Duodenal mucosa (tissue), 2 donors: ENCODE measurements at regions not wholly inside any gene's neighbourhood (a gene's known extent, or its start where the extent isn't known, plus 50 kb on each side); places are given as distances from the start of the nearest gene placed in this dataset.

Source experiments
- H3K27ac ChIP-seq: one replicate; pipeline ENCODE4 v1.7.0; 2013; ENCODE audit warnings: low read depth, low read length
- H3K27me3 ChIP-seq, 2 donors: one replicate each; pipeline ENCODE4 v1.7.0; 2013; ENCODE audit warnings: low read length in 2 of 2, control low read depth in 1 of 2; ENCODE audit not compliant: insufficient read depth in 2 of 2, control insufficient read depth in 1 of 2
- H3K36me3 ChIP-seq, 2 donors: one replicate each; pipeline ENCODE4 v1.7.0; 2013; ENCODE audit warnings: low read length in 2 of 2, control low read depth in 1 of 2; ENCODE audit not compliant: insufficient read depth in 2 of 2, control insufficient read depth in 1 of 2
- H3K4me1 ChIP-seq, 2 donors: one replicate each; pipeline ENCODE4 v1.7.0; 2013; ENCODE audit warnings: low read length in 2 of 2, control low read depth in 1 of 2; ENCODE audit not compliant: insufficient read depth in 2 of 2, control insufficient read depth in 1 of 2
- H3K4me3 ChIP-seq, 2 donors: one replicate each; pipeline ENCODE4 v1.7.0; 2013; ENCODE audit warnings: low read length in 2 of 2, low read depth in 1 of 2
- H3K9ac ChIP-seq, 2 donors: one replicate each; pipeline ENCODE4 v1.7.0; 2013; ENCODE audit warnings: low read length in 2 of 2, low read depth in 1 of 2
- H3K9me3 ChIP-seq, 2 donors: one replicate each; pipeline ENCODE4 v1.7.0; 2013; ENCODE audit warnings: low read length in 2 of 2, control low read depth in 1 of 2; ENCODE audit not compliant: control insufficient read depth in 1 of 2

DNA sequence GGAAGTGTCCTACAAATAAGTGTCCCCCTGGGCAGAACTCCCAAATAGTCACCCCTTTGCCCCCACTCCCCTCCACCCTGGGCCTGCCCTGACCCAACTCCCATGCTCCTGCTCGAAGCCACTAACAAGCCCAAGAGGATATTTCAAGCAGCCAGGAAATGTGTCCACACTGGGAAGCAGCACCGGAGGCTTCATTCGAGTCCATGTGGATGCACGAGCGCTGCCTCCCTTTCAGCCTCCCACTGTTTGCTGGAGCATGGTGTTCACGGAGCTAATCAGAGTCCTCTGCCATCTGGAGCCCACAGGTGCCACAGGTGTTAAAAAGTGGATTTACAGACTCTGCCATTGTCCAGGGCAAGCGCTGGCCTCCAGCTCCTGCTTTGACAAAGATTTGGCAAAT lies 177.6 kb downstream of the TTLL2 start:
- no peaks in the 10 kb centered on the region for H3K36me3 ChIP-seq
- no peak overlapping the region for H3K9ac ChIP-seq
- H3K4me1 ChIP-seq = peaks cover 5 to 27% of the 10 kb centered on the region in 2 donors
- H3K27me3 ChIP-seq = no peaks in the 10 kb centered on the region
- H3K4me3 ChIP-seq = no peak overlapping the region
- no peak overlapping the region for H3K27ac ChIP-seq
- no peaks in the 10 kb centered on the region for H3K9me3 ChIP-seq

DNA sequence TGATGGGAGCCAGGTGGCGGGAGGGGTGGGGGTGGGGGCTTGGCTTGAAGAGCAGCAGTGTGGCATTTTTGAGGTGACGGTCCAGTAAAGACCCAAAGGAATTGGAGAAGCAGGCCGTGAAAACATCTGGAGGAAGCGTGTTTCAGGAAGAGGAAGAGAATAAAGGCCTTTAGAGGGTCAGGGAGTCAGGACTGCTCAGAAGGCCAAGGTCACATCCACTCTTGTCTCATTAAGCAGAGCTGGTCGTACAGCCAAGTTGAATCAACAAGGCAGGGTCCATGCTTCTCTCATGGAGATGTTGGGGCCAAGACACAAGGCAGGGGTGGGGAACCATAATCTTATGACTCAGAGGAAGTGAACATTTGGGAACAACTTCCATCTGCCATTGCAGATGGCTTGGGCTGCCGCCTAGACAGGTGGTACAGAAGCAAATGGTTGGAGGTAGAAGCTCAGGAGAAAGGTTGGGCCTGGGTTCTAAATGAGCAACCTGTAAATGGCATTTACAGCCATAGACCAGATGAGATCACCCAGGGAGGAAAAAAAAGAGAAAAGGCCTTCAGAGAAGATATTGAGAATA lies 179.6 kb downstream of the TTLL2 start:
- no peak overlapping the region for H3K4me3 ChIP-seq

DNA sequence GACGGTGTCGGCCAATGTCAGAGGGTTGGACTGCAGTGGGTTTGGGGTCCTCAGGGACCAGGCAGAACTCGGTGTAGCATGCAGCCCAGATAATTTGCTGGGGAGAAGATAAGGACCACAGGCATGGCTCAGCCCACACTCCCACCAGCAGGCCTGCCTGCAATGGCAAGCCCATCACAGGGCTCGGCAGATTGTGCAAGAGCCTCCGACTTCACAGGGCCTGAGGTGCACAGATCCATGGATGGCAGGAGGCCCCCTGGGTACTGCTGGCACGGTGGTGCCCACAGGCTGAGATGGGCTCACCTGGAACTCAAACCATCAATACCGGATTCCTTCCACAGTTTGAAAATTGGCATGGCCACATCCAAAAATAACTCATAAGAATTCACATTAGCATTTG lies 180.3 kb downstream of the TTLL2 start:
- Histone ChIP-seq H3K4me1 (peaks cover 0 to 12% of the 10 kb centered on the region in 2 donors), H3K36me3 (no peaks in the 10 kb centered on the region), H3K4me3 (no peak overlapping the region), H3K9ac (no peak overlapping the region), H3K9me3 (no peaks in the 10 kb centered on the region), H3K27ac (no peak overlapping the region), H3K27me3 (no peaks in the 10 kb centered on the region)

More for the DNA sequence above, 179.6 kb downstream of the TTLL2 start:
- H3K4me1 ChIP-seq = peaks cover 0 to 15% of the 10 kb centered on the region in 2 donors
- no peak overlapping the region for H3K27ac ChIP-seq
- H3K9ac ChIP-seq = no peak overlapping the region
- no peaks in the 10 kb centered on the region for H3K9me3 ChIP-seq
- no peaks in the 10 kb centered on the region for H3K27me3 ChIP-seq
- no peaks in the 10 kb centered on the region for H3K36me3 ChIP-seq

DNA sequence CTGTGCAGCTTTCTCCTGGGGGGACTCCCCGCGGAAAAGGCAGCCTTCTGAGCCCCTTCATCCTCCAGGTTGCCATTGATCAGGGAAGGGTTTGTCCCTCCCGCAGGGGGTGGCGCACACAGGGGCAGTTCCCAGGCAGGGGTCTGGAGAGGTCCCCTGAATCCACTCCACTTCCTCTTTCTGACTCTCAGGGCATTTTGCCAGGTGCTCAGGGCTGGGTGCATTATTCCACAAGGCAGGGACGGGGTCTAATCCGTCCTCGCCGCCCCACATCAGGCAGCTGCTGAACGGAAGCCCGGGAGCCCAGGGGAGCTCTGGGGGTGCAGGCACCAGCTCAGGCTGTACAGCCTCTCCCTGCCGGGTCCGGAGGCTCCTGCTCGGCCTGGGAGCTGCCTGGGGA lies 180.9 kb downstream of the TTLL2 start:
- H3K27ac ChIP-seq = no peak overlapping the region
- no peaks in the 10 kb centered on the region for H3K36me3 ChIP-seq
- H3K27me3 ChIP-seq = no peaks in the 10 kb centered on the region
- no peak overlapping the region for H3K9ac ChIP-seq
- peaks cover 0 to 12% of the 10 kb centered on the region in 2 donors for H3K4me1 ChIP-seq
- no peak overlapping the region for H3K4me3 ChIP-seq
- H3K9me3 ChIP-seq = no peaks in the 10 kb centered on the region

DNA sequence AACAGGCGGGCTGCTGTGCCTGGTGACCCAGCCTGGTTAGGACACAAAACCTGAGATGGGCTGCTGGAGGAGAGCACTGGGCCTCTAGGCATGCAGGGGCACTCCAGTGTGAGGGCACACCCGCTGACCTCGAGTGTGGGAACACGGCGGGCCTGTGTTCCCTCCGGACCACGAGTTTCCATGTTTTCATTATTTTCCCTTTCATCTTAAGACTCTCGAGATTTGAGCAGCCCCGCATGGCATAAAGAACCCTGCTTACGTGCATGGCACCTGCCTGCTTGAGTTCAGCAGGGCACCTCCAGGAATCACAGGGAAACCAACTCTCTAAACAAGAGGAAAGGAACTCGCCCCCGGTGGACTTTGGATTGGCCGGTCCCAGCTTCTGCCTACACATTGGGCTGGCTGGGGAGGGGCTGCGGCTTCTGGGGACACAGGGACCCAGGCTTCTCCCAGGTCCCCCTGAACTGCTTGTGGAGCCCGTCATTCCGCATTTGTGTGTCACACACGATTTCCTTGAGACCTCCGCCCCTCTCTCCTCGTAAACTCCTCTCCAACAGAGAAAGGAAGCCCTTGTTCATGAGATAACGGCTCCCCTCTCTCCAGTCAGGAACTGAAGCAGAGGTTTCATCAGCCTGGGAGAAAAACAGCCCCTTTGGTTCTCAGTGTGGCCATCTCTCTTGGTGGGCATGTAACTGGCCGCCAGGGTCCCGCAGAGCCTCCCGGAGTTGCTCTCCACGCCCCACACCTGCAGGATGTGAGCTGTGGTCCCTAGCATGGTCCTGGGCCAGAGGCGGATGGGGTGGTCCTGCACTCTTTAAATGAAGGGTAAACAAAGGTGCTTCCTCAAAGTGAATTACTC lies 181.8 kb downstream of the TTLL2 start:
- Histone ChIP-seq H3K4me3 (no peak overlapping the region), H3K27ac (no peak overlapping the region), H3K27me3 (no peaks in the 10 kb centered on the region), H3K4me1 (peaks cover 0 to 12% of the 10 kb centered on the region in 2 donors), H3K9me3 (no peaks in the 10 kb centered on the region), H3K9ac (no peak overlapping the region), H3K36me3 (no peaks in the 10 kb centered on the region)

DNA sequence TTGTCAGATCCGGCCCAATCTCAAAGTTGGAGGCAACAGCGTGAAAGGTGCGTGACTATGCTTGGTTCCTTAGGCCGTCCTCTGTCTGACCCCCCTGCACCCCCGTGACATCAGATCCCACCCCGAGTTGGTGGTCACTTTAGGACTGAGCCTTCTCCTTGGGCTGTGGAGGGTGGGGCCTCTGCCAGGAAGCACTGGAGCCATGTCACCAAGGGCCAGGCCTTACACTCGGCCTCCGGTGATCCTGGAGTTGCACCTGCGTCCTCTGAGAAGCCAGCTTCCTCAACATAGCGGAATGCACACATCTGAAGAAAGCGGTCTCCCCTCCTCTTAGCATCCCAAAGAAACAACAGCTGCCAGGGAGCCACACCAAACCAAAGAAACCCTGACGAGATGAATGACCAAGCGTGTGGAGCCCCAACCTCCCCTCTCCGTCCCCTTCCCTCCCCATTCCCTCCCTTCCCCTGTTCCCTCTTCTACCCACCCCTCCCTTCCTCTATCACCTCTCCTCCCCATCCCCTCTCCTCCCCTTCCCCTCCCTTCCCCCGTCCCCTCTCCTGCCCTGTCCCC lies 182.6 kb downstream of the TTLL2 start:
- Histone ChIP-seq H3K27me3 (peaks cover 0 to 4% of the 10 kb centered on the region in 2 donors), H3K9me3 (no peaks in the 10 kb centered on the region), H3K36me3 (no peaks in the 10 kb centered on the region), H3K9ac (no peak overlapping the region), H3K27ac (no peak overlapping the region), H3K4me1 (peaks cover 0 to 12% of the 10 kb centered on the region in 2 donors), H3K4me3 (no peak overlapping the region)

DNA sequence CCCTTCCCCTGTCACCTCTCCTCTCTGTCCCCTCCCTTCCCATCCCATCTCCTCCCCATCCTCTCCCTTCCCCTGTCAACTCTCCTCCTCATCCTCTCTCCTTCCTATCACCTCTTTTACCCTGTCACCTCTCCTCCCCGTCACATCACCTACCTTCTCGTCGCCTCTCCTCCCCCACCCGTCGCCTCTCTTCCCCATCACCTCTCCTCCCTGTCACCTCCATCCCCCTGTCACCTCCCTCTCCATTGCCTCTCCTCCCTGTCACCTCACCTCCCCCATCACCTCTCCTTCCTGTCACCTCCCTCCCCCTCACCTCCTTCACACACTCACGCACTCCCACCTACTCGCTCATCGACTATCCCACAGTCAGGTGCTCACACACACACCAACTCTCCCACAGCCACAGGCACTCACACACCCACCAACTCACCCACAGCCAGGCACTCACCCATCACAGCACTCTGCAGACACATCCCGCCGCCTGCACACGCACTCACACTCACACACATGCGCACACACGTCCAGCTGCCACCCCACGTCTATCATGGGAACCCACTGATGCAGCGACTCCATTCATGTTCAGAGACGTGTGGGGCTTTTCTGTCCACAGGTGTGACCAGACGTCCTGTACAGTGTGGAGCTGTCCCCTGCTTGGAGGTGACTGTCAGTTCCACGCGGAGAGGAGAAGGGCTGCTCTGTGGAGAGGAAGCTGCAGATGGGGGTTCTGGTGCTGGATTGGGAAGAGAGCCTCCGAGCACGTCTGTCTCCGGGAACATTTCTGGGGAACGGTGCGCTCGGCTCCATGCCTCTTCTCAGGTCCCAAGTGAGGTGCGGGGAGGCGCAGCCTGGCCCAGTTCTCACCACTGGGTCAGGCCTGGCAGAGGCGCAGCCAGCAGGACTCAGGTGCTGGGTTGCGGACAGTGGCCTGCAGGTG lies 184.3 kb downstream of the TTLL2 start:
- H3K9ac ChIP-seq = no peak overlapping the region
- H3K4me3 ChIP-seq = no peak overlapping the region
- H3K27me3 ChIP-seq = peaks cover 0 to 5% of the 10 kb centered on the region in 2 donors
- H3K9me3 ChIP-seq = no peaks in the 10 kb centered on the region
- H3K27ac ChIP-seq = no peak overlapping the region
- H3K36me3 ChIP-seq = no peaks in the 10 kb centered on the region
- H3K4me1 ChIP-seq = peaks cover 0 to 12% of the 10 kb centered on the region in 2 donors

DNA sequence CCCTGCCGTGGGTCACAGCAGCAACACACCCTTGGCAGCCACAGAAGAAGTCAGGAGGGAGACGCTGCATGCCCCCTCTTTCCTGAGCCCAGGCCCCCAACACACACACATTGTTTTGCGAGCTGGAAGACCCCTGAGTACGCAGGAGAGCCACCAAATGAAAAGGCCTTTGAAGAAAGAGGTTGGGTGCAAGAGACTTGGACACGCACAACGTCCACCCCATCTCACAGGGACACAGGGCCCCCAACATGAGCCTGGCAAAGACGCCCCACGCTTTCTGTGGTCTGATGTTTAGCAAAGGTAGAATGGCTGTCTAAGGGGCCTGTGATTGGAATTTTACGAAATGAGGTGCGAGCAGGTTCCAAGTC lies 185.0 kb downstream of the TTLL2 start:
- Histone ChIP-seq H3K27me3 (peaks cover 0 to 5% of the 10 kb centered on the region in 2 donors), H3K4me1 (peaks cover 0 to 12% of the 10 kb centered on the region in 2 donors), H3K27ac (no peak overlapping the region), H3K9ac (no peak overlapping the region), H3K36me3 (no peaks in the 10 kb centered on the region), H3K9me3 (no peaks in the 10 kb centered on the region), H3K4me3 (no peak overlapping the region)

DNA sequence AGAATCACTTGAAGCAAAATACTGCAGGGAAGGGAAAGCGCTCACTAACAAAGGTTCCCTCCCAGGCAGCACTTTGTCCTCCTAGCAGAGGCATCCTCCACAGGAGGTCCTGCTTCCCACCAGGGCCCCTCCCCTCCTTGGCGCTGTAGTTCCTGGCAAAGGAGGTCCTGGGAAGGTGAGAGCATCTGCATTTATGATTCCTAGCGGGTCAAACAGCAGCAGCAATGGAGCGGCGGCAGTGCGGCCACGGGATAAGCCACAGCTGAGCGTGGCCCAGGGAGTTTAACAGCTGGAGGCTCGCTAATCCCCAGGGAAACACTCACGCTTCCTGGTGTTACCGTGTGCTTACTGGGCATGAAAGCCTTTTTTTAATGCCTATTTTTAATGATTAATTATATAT lies 185.8 kb downstream of the TTLL2 start:
- H3K36me3 ChIP-seq = no peaks in the 10 kb centered on the region
- H3K9me3 ChIP-seq = no peaks in the 10 kb centered on the region
- no peak overlapping the region for H3K9ac ChIP-seq
- H3K4me1 ChIP-seq = peaks cover 0 to 12% of the 10 kb centered on the region in 2 donors
- H3K27me3 ChIP-seq = peaks cover 0 to 5% of the 10 kb centered on the region in 2 donors
- H3K27ac ChIP-seq = no peak overlapping the region
- H3K4me3 ChIP-seq = no peak overlapping the region
